ENCODE measurements at regions not wholly inside any gene's neighbourhood (a gene's known extent, or its start where the extent isn't known, plus 50 kb on each side); places are given as distances from the start of the nearest gene placed in this dataset.

- Histone ChIP-seq H3K27ac (ENCODE audit: low read depth, low read length) (no peak overlapping the region), H3K4me1 (ENCODE audit: control insufficient read depth, insufficient read depth, low read length) (no peaks in the 10 kb centered on the region), H3K27me3 (ENCODE audit: control insufficient read depth, insufficient read depth, low read length, poor library complexity, severe bottlenecking) (no peaks in the 10 kb centered on the region), H3K36me3 (ENCODE audit: control insufficient read depth, insufficient read depth, low read length) (no peaks in the 10 kb centered on the region), H3K9me3 (ENCODE audit: control insufficient read depth, low read length) (peaks cover 4% of the 10 kb centered on the region), H3K4me3 (ENCODE audit: low read length) (no peak overlapping the region), H3K9ac (ENCODE audit: extremely low read depth, low read length, poor library complexity, severe bottlenecking) (no peak overlapping the region)
- no peak for DNase-seq
- H3K27ac Mint-ChIP-seq = no peak overlapping the region
- WGBS, 2 experiments (ENCODE audit: insufficient coverage in 1 of 2, insufficient read length in 1 of 2) = 100% methylated on average over 1 to 2 of the region's 2 CpGs
- H3K4me3 Mint-ChIP-seq = no peak overlapping the region
- H3K36me3 Mint-ChIP-seq (ENCODE audit: low read depth) = peaks cover 4% of the 10 kb centered on the region
- H3K27me3 Mint-ChIP-seq (ENCODE audit: insufficient read depth) = no peaks in the 10 kb centered on the region
- peaks cover 25% of the 10 kb centered on the region for H3K9me3 Mint-ChIP-seq
- TF ChIP-seq, protein P1, sequence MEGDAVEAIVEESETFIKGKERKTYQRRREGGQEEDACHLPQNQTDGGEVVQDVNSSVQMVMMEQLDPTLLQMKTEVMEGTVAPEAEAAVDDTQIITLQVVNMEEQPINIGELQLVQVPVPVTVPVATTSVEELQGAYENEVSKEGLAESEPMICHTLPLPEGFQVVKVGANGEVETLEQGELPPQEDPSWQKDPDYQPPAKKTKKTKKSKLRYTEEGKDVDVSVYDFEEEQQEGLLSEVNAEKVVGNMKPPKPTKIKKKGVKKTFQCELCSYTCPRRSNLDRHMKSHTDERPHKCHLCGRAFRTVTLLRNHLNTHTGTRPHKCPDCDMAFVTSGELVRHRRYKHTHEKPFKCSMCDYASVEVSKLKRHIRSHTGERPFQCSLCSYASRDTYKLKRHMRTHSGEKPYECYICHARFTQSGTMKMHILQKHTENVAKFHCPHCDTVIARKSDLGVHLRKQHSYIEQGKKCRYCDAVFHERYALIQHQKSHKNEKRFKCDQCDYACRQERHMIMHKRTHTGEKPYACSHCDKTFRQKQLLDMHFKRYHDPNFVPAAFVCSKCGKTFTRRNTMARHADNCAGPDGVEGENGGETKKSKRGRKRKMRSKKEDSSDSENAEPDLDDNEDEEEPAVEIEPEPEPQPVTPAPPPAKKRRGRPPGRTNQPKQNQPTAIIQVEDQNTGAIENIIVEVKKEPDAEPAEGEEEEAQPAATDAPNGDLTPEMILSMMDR (conservative IDR thresholded peaks at IDR 0.05) = no peak
- H3K4me1 Mint-ChIP-seq = no peaks in the 10 kb centered on the region
Observed at GRCh38 chr1:193774536-193775323, 588.3 kb upstream of the B3GALT2 start.

- H3K36me3 ChIP-seq (ENCODE audit: control insufficient read depth, insufficient read depth, low read length) = no peaks in the 10 kb centered on the region
- no peaks in the 10 kb centered on the region for H3K27me3 Mint-ChIP-seq (ENCODE audit: insufficient read depth)
- H3K27ac Mint-ChIP-seq = no peak overlapping the region
- peaks cover 4% of the 10 kb centered on the region for H3K36me3 Mint-ChIP-seq (ENCODE audit: low read depth)
- 90 to 100% methylated on average over 1 to 2 of the region's 2 CpGs for WGBS, 2 experiments (ENCODE audit: insufficient coverage in 1 of 2, insufficient read length in 1 of 2)
- no peaks in the 10 kb centered on the region for H3K4me1 ChIP-seq (ENCODE audit: control insufficient read depth, insufficient read depth, low read length)
- peaks cover 22% of the 10 kb centered on the region for H3K9me3 Mint-ChIP-seq
- no peak overlapping the region for H3K4me3 ChIP-seq (ENCODE audit: low read length)
- H3K9me3 ChIP-seq (ENCODE audit: control insufficient read depth, low read length) = peaks cover 4% of the 10 kb centered on the region
- H3K4me3 Mint-ChIP-seq = no peak overlapping the region
- TF ChIP-seq, protein P1 (conservative IDR thresholded peaks at IDR 0.05) = no peak
- no peaks in the 10 kb centered on the region for H3K27me3 ChIP-seq (ENCODE audit: control insufficient read depth, insufficient read depth, low read length, poor library complexity, severe bottlenecking)
- H3K4me1 Mint-ChIP-seq = no peaks in the 10 kb centered on the region
- no peak overlapping the region for H3K27ac ChIP-seq (ENCODE audit: low read depth, low read length)
- DNase-seq = no peak
- H3K9ac ChIP-seq (ENCODE audit: extremely low read depth, low read length, poor library complexity, severe bottlenecking) = no peak overlapping the region
Observed at GRCh38 chr1:193771596-193771995, 585.2 kb upstream of the B3GALT2 start.

- Histone ChIP-seq H3K4me3 (ENCODE audit: low read length) (no peak overlapping the region), H3K9me3 (ENCODE audit: control insufficient read depth, low read length) (peaks cover 4% of the 10 kb centered on the region), H3K36me3 (ENCODE audit: control insufficient read depth, insufficient read depth, low read length) (no peaks in the 10 kb centered on the region), H3K9ac (ENCODE audit: extremely low read depth, low read length, poor library complexity, severe bottlenecking) (no peak overlapping the region), H3K27me3 (ENCODE audit: control insufficient read depth, insufficient read depth, low read length, poor library complexity, severe bottlenecking) (no peaks in the 10 kb centered on the region), H3K4me1 (ENCODE audit: control insufficient read depth, insufficient read depth, low read length) (no peaks in the 10 kb centered on the region), H3K27ac (ENCODE audit: low read depth, low read length) (no peak overlapping the region)
- Mint-ChIP-seq H3K4me1 (no peaks in the 10 kb centered on the region), H3K27ac (no peak overlapping the region), H3K4me3 (no peak overlapping the region), H3K27me3 (ENCODE audit: insufficient read depth) (no peaks in the 10 kb centered on the region), H3K9me3 (peaks cover 4% of the 10 kb centered on the region), H3K36me3 (ENCODE audit: low read depth) (no peaks in the 10 kb centered on the region)
- TF ChIP-seq, protein P1 (conservative IDR thresholded peaks at IDR 0.05) = no peak
- DNase-seq = no peak
- WGBS, 2 experiments (ENCODE audit: insufficient coverage in 1 of 2, insufficient read length in 1 of 2) = 96 to 100% methylated on average over 2 of the region's 2 CpGs
Observed at GRCh38 chr1:193769651-193770050, 583.2 kb upstream of the B3GALT2 start.
